Mammary epithelial cell (primary cell): ENCODE measurements at regions not wholly inside any gene's neighbourhood (a gene's known extent, or its start where the extent isn't known, plus 50 kb on each side); places are given as distances from the start of the nearest gene placed in this dataset.

ENCODE experiments used
- EZH2 ChIP-seq: IDR thresholded peaks from 2 replicates; pipeline ENCODE4 v1.6.1; 2012; ENCODE audit warnings: low read length, inconsistent platforms, borderline replicate concordance
- TF ChIP-seq, protein P1 (sequence below), 2 donors: IDR thresholded peaks in 1 of 2; conservative IDR thresholded peaks in 1 of 2; 2 replicates each; pipeline ENCODE4 v1.5.1; 2011 to 2012; ENCODE audit warnings: inconsistent platforms in 2 of 2, low read length in 2 of 2, mild to moderate bottlenecking in 2 of 2, control low read depth in 1 of 2, low read depth in 1 of 2; ENCODE audit not compliant: insufficient read depth in 1 of 2; ENCODE audit errors: extremely low read depth in 1 of 2

DNA sequence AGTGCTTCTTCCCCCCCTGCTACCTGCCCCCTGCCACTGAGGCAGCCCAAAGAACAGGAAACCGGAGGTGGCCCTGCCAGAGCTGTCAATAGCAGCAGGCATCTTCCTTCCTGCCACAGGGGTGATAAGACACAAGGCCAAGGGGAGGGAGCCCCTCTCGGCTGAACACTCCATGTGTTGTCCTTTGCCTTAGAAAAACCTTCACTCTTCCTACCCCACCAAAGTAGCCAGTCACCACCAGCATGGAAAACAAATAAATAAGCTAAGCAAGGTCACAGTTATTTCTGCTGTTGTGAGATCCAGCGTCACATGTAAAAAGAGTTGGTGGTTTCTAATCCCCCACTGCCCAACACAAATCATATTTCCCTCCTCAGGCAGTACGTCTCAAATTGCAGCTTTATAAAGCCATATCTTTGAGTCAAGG is 104.8 kb upstream of the DPT start:
- no peak for TF ChIP-seq EZH2
- TF ChIP-seq, protein P1, sequence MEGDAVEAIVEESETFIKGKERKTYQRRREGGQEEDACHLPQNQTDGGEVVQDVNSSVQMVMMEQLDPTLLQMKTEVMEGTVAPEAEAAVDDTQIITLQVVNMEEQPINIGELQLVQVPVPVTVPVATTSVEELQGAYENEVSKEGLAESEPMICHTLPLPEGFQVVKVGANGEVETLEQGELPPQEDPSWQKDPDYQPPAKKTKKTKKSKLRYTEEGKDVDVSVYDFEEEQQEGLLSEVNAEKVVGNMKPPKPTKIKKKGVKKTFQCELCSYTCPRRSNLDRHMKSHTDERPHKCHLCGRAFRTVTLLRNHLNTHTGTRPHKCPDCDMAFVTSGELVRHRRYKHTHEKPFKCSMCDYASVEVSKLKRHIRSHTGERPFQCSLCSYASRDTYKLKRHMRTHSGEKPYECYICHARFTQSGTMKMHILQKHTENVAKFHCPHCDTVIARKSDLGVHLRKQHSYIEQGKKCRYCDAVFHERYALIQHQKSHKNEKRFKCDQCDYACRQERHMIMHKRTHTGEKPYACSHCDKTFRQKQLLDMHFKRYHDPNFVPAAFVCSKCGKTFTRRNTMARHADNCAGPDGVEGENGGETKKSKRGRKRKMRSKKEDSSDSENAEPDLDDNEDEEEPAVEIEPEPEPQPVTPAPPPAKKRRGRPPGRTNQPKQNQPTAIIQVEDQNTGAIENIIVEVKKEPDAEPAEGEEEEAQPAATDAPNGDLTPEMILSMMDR (conservative IDR thresholded peaks at IDR 0.05 in 1 of 2, IDR thresholded peaks at IDR 0.05 in 1 of 2; ENCODE audit: extremely low read depth in 1 of 2, insufficient read depth in 1 of 2, low read depth in 1 of 2, low read length in 2 of 2) = no peak
